ENCODE measurements at regions not wholly inside any gene's neighbourhood (a gene's known extent, or its start where the extent isn't known, plus 50 kb on each side); places are given as distances from the start of the nearest gene placed in this dataset.

DNA sequence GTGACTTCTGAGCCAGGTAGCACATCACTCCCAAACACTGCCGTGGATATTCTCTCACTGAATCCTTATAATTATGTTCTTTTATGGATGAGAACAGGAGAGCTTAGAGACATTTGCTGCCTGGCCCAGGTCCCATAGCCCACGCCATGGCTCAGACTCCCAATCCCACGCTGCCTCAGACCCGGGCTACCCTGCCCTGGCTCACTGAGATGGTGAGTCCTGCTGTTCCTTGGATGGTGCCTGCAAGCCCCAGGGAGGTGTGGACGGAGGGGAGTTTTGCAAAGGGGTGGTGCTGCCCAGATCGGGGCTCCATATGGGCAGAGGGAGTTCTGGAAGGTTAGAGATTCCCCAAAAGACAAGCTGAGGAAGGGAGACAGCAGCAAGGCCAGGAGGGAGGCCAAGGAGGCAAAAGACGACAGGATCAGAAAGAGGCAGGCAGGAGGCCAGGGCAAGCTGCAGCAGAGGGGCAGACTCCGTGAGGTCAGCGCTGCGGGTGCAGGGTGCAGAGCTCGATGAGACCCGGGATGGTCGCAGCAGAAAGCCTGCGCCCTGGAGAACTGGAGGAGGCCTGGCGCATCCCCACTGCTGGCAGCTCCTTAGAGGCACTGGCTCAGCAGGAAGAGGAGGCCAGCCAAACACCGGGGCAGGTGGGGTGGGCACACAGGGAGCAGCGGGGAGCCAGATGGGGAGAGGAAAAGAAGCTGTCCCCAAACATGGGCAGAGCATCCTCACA, 95.7 kb upstream of the ALDH1A3 start:
- no peak for ATAC-seq
- no peak for DNase-seq

GRCh38 chr15:100784493-100785180, 95.0 kb upstream of the ALDH1A3 start:
- DNase-seq (no peak), ATAC-seq (no peak)

- no peak for DNase-seq
- no peak for ATAC-seq
Measured at GRCh38 chr15:100785181-100786138, 94.2 kb upstream of the ALDH1A3 start.

GRCh38 chr15:100786139-100786531, 93.5 kb upstream of the ALDH1A3 start:
- ATAC-seq (no peak), DNase-seq (no peak)

DNA sequence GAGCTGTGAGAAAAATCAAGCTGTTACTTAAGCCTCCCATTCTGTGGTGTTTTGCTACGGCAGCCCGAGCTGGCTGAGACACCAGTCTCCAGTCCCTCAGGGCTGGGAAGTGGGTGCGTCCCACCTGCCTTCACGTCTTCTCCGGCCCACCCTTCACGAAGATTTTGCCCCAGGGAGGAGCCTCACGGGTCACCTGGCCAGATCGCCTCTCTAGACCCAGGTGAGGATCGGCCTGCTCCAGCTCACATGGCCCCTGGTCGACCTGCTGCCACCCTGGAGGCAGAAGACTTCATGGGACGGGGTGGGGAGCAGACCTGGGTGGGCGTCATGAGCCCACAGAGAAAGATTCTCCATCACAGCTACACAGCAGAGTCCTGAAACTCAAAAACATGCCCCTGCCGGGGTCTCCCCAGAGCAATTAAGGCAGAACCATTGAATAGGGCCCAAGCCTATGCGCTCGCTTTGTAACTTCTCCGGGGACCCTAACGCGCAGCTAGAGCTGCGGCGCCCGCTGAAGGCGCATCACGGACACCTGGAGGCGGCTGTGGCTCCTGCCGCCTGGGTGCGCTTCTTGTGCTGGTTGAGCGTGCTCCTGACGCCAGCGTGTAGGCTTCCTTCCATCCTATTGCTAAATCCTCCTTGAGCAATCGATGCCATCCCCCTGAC, 92.6 kb upstream of the ALDH1A3 start:
- ATAC-seq (no peak), DNase-seq (no peak)

DNA sequence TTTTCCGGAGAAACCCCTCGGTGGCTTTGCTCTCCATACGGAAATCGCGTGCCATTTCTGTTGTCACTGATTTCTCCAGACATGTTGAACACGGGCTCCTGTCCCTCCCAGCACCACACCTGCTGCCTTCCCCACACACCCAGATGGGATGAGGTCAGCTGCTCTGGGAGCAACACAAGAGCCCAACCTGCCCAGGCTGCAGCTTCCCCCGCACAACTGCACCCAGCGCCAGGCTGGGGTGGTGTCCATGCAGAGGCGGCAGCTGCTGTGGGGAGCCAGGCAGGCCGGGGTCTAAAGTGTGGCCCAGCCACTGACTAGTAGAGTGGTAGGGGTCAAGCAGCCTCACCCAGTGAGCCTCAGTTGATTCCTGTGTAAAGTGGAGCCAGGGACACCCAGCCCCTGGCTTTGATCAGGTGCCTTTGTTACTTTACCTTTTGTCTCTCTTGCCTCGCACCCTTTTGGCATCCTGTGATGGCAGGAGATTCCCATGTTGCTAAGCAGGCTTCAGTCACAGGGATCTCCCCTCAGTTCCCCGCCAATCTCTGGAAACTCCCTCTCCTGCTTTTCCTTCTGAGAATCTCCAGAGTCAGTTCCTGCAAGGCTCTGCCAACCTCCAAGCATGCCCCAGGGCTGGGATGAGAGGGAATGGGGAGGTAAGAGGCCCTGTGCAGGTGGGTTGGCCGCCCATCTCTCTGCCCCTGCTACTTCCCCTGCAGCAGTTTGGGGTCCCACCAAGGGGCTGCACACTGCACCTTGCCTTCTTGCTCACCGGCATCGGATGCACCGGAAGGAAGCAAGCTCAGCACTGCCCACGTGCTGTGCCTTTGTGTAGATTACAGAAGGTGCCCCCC, 91.8 kb upstream of the ALDH1A3 start:
- DNase-seq: no peak
- no peak for ATAC-seq

DNA sequence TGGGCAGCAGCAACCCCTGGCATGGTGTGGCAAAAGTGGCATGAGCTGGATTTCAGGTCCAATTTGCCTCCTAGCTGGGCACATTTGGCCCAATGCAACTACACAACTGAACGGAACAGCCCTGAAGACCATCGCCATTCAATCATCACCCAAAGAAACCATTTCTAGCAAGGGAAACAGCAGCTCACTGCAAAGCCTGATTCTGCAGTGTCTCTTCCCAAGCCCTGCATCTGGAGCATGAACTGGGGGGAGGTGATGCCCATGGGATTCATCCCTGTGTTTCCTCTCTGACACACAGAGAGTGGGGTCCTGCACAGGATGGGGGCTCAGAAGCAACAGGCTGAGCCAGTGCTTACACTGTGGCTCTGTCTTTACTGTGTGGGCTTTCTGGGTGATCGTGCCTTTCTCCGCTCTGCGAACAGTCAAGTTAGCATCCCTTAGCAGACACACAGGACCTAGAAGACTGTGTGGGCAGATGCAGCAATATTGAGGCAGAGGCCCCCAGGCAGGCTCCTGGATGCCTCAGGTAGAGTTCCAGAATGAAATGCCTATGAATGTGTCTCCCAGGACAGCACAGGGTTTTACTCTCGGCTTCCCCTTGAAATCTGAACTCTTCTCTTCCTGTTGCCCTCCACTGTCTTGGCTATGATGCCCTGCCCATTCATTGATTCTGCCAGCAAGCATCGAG, 91.1 kb upstream of the ALDH1A3 start:
- no peak for DNase-seq

GRCh38 chr15:100790786-100791265, 88.8 kb upstream of the ALDH1A3 start:
- no peak for DNase-seq
- ATAC-seq: no peak

More for the DNA sequence above, 91.1 kb upstream of the ALDH1A3 start:
- no peak for ATAC-seq

GRCh38 chr15:100794008-100794407, 85.6 kb upstream of the ALDH1A3 start:
- DNase-seq (no peak), ATAC-seq (no peak)

- ATAC-seq: no peak
- DNase-seq: no peak
Measured at GRCh38 chr15:100801256-100801900, 78.3 kb upstream of the ALDH1A3 start.

DNA sequence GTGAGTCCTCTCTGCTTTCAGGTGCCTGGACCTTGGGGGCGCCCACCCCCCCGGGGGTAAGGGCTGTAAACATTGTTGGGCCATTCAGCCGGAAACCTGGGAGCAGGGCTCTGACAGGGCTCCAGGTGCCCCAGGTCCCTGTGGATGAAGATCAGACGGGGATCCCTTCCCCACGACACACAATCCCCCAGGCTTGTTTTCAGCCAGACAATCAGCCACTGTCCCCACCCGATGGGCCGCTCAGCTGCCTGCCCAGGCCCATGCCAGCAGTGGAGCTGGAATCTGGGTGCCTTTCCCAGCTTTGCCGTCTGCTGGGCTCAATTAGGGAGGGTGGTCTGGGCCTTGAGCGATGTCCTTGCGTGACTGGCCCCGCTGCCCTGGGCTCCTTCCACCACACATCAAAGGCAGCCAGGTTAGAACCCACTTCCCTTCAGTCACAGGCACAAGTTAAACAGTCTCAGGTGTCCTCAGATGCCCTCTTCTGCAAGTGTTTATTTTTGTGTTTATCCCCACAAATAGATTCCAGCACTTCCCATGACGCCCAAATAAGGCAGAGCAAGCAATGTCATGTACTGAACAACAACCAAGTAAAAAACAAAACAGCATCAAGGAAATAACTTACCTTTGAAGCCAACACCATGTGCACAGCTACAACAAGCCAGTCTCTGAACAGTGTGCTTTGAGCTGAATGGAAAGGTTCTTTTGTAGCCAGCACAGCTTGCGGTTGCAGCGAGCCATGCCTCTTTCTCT, 77.0 kb upstream of the ALDH1A3 start:
- ATAC-seq (no peak), DNase-seq (no peak)

DNA sequence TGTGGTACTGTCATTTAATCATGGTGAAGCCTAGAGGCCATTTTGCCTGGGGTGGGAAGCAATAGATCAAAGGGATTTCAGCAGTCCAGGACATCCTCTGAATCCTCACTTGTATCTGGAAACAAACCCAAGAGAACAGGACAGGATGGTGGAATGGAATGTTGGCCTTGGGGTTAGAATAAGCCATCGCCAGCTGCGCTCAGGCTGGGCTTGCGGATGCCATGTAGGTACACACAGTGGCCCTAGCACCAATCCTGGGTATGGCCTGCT, 76.5 kb upstream of the ALDH1A3 start:
- ATAC-seq (no peak), DNase-seq (no peak)

- no peak for ATAC-seq
- DNase-seq: no peak
Measured at GRCh38 chr15:100806157-100806556, 73.5 kb upstream of the ALDH1A3 start.

GRCh38 chr15:100807028-100807427, 72.6 kb upstream of the ALDH1A3 start:
- DNase-seq (no peak), ATAC-seq (no peak)

GRCh38 chr15:100808691-100809090, 70.9 kb upstream of the ALDH1A3 start:
- ATAC-seq (no peak), DNase-seq (no peak)

DNA sequence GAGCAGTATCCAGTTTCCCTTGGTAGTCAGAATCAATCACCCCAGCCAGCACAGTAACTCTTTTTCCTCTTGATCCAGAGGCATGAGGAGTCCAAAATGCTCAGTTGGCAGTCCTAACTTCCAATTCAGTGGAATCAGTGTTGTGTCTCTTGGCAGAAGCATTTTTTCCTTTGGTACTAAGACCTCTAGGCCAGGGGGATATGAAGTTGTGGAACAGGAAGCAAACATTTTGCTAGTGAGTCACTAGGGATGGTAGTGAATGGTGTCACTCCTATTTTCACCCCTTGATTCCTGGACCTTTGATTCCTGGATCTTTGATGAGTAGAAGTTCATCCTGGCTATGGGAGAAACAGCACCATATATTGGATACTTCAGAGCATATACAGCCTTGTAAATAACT, 70.5 kb upstream of the ALDH1A3 start:
- ATAC-seq: no peak
- no peak for DNase-seq

DNA sequence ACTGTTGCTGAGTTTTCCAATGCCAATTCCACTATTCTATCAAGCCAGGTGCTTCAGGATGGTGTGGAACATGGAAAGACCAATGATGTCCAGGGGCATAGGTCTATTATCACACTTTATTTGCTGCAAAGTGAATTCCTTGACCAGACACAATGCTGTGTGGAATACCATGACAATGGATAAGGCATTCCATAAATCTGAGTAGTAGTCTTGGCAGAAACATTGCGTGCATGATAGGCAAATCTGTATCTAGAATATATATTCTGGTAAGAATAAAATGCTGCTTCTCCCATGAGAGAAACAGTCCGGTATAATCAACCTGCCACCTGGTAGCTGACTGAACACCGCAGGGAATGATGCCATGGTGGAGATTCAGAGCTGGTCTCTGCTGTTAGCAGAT, 70.0 kb upstream of the ALDH1A3 start:
- ATAC-seq (no peak), DNase-seq (no peak)

DNA sequence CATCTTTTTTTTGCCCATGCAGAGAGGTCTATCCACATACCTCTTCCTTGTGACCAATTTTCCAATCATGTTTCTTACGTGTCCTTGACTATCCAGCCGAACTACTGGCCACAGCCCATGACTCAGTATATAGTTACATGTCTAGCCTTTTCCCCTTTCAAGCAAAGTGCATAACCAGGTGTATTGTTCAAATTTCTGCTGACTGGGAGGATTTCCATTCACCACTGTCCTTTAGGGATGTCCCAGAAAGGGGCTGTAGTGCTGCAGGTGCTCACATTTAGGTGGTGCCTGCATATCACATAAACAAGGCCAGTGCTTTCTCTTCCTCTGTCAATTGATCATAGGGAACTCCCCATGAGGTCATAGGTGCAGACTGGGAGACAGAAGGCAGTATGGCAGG, 69.4 kb upstream of the ALDH1A3 start:
- no peak for DNase-seq

GRCh38 chr15:100810831-100811230, 68.8 kb upstream of the ALDH1A3 start:
- DNase-seq: no peak
- ATAC-seq: no peak

More for the DNA sequence above, 69.4 kb upstream of the ALDH1A3 start:
- ATAC-seq: no peak

All from stimulated activated naive CD8-positive, alpha-beta T cell treated with anti-CD3 and anti-CD28 coated beads, Interleukin-15, Interleukin-2, amounts not matched to agents 100 U/mL and 50 U/mL, for 24 hours (primary cell).